ENCODE measurements at regions not wholly inside any gene's neighbourhood (a gene's known extent, or its start where the extent isn't known, plus 50 kb on each side); places are given as distances from the start of the nearest gene placed in this dataset.
"Not testable (repeated sequence)": the region's sequence is repeated elsewhere in the genome, so short reads cannot be mapped to it uniquely, and the experiment has no call there.

DNA sequence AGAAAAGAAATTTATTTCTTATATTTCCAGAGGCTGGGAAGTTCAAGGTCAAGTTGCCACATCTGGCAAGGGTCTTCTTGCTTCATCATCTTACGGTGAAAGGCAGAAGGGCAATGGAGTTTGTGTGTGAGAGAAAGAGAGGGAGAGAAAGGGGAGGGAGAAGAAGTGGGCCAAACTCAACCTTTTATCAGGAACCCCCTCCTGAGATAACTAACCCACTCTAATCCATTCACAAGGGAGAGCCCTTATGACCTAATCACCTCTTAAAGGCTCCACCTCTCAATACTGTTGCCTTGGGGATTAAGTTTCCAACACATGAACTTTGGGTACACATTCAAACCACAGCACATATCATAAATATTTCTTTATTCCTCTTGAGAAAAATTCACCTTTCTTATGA lies 203.3 kb upstream of the FAM241A start:
- DNase-seq, result no peak

DNA sequence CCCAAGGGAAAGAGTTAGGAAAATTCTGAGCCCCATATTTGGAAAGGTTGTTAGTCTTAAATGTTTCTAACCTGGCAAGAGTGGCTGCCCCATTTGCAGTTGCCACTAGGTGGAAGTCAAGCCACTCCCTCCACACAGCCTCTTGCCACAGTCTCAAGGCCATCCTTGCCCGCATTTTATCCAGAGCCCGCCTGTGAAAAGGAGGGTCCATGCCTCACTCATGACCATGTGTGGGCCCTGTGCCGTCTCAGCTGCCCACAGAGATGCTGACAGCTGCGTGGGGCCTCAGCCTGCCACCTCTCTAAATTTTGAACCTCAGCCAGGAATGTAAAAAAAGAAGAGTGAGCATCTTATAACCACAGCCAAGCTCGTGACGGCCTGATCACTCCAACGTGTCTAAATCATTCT lies 201.5 kb upstream of the FAM241A start:
- peak; percentile 34 to 60 for DNase-seq

DNA sequence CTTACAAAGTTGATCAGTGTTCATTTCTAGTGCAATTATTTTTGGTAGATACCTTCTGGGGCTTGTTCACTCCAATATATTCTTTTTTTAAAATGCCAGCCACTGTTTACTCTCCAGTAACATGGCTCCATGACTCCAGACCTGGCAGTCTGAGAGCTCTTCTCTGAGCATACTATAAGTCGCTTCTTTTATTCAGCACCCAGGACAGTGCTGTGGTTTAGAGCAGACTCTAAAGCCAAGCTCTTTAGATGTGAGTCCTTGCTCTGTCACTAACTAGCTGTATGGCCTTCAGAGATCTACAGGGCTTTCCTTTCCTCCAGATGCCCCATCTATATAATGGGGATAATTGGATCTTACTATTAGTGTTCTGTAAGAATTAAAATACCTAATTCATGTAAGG lies 200.2 kb upstream of the FAM241A start:
- DNase-seq, result no peak

DNA sequence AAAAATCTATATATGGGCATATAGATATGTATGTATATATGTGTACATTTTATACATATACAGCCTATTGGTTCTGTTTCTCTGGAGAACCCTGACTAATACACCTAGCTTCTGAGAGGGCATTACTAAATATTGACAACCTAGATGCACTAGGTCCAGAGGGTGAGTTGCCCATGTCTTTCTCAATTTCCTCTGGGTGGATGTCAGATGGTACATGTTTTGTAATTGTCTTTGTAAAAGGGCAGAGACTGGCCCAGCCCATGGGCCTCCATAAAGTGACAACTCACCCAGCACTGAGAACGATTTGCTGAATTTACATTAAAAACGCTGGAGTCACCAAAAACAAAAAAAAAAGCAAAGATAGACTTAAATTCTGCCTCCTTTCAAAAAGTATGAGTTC lies 198.5 kb upstream of the FAM241A start:
- no peak for DNase-seq

DNA sequence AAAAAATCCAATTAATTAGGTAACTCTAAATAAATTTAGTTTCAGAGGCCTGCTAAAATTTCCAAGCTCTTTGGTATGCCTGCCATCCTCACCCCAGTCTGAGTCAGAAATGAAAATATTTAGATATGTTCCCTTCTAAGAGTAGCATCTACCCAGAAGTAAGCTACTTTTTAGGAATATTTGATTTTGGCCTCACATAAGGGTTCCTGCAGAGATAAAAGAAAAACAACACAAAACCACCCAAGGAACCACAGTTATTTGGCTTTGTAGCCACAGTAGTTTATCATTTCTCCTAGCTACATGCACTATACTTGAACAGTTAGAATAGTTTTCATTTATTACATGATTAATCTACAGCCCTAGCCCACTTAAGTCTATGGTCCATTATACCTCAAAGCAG lies 192.6 kb upstream of the FAM241A start:
- DNase-seq, result no peak

DNA sequence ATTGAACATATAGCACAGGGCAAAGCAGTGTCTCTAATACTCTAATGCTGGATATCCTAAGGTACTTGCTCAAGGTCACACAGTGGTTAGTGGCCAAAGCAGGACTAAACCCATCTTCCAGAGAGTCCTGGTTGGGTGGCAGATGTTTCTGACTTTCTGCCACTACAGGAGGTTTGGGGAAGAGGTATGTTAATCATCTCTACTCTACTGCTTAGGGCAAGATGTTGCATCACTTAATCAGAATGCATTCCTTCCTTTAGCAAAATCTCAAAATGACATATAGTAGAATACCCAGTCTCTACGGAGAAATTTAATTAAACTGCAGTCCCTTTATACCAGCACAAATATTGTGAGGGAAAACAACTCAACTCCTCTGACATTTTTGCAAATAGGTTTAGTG lies 190.7 kb upstream of the FAM241A start:
- DNase-seq, result no peak

DNA sequence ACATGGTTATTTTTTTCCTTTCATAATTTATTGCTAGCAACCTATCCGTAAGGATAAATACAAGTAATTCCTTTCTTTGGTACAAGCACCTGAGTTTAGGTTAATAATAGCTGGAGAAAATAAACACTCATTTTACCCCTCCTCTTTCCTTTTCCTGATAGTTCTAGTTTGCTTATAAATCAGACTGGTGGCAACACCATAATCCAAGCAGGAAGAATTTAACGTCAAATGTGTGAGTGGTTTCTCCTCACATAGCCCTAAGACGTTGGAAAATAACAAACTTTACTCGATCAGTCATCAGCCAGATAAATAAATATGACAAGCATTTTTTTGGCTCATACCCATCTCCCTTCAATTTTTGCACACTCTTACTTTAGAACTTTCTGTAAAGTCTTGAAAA lies 190.3 kb upstream of the FAM241A start:
- no peak for DNase-seq

DNA sequence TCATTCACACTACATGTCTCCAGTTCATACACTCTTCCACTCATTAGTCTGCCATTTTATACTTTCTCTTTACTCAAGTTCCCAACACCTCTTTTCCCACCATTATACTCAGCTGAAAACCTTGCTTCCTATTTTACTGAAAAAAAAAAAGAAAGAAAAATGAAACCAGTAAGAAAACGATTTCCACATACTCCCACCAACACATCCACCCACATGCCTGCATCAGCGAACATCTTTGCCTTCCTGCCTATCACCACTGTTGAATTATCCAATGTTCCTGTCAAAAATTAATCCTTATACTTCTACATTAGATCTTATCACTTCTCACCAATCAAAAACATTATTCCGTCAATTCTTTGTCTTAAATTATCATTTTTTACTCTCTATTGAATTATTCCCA lies 188.1 kb upstream of the FAM241A start:
- no peak for DNase-seq

DNA sequence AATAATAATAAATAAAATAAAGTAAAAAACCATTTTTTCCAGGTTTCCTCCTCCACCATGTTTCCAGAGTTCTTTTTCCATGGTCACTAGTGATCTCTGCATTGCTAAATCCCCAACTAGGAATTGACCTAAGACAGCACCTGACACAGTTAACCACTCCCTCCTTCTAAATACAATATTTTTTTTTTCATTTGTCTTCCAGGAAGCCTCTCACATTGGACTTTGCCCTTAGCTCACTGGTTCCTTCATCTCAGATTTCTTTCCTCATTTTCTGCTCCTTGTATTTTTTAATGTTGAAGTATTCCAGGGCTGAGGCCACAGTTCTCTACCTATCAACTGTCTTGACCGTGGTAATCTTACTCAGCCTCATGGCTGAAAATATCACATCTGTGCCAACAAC lies 187.3 kb upstream of the FAM241A start:
- no peak for DNase-seq

DNA sequence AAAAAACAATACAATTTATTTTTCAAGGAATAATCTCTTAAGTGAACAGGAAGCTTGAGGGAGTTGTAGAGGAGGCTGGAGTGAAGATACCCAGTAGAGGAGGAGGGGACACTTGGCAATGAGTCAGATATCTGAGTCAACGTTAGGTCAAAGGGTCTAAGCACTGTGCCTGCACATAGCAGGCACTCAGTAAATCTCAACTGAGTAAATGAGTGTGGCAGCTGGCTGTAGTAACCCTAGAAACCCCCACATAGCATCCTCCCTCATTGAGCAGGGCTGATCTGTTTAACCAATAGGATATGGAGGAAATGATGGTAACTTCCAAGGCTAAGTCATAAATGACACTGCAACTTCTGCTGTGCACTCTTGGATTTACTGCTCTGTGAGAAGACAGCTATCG lies 186.0 kb upstream of the FAM241A start:
- DNase-seq, result no peak

DNA sequence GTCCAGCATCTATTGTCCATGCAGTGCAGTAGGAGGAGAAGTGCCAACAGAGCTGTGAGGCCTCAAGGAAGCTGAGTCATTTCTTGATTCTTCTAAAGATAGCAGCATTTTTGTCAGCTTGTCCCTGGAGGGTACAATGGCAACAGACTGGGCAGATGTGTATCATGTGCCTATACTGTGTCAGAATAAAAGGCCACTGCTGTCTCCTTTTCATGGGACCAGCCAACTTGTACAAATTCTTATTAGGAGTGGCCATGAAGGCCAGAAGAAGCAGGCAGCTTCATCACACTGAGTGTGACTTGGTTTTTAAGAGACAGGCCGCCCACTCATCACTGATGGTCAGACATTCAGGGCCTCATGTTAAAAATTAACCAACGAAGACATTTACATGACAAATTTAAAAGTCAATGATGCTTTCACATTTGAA lies 185.0 kb upstream of the FAM241A start:
- no peak for DNase-seq

DNA sequence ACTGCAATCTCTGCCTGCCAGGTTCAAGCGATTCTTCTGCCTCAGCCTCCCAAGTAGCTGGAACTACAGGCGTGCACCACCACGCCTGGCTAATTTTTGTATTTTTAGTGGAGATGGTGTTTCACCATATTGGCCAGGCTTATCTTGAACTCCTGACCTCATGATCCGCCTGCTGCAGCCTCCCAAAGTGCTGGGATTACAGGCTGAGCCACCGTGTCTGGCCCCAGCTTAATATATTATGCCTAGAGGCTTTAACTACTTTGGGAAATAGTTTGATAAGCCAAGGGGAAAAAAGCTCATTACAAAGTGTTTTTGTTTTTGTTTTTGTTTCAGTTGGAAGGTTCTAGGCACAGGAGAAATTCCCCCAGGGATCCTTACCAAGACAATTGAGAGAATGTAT lies 184.2 kb upstream of the FAM241A start:
- not testable (repeated sequence) for DNase-seq

DNA sequence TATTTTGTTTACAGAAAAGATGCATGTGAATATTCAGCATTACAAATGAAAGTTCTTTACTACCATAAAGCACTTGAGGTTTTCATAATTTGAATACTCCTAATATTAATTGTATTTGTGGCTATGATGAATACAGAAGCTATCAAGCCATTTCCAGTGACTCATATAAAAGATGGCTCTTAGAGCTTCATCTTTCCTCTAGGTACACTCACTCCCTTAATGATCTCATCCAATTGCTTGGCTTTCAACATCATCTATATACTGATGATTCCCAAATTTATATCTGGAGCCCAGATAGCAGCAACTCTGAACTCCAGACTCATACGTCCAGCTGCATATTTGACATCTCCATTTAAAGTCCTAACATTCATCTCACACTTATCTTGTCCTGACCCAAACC lies 183.4 kb upstream of the FAM241A start:
- DNase-seq, result no peak

DNA sequence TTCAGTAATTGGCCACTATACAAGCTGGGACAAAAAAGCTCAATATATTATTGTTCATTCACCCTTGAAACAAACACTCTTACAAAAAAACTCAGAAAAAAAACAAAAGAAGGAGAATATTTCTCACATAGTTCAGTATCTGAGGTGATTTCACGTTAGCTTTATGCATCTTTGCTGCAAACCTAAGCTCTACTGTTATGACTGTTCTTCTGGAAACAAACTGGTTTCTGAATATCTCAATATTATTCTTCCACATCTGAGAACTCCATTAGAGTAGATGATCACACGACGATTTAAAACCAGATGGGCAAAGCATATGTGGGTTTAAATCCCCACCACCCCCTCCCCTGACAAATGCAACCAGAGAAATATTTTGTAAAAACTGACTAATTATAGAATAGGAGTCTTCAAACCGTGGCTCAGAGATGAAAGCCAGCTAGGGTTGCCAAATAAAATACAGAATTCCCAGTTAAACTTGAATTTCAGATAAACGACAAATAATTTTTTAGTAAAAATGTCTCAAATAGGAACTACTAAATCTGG lies 182.0 kb upstream of the FAM241A start:
- no peak for DNase-seq

DNA sequence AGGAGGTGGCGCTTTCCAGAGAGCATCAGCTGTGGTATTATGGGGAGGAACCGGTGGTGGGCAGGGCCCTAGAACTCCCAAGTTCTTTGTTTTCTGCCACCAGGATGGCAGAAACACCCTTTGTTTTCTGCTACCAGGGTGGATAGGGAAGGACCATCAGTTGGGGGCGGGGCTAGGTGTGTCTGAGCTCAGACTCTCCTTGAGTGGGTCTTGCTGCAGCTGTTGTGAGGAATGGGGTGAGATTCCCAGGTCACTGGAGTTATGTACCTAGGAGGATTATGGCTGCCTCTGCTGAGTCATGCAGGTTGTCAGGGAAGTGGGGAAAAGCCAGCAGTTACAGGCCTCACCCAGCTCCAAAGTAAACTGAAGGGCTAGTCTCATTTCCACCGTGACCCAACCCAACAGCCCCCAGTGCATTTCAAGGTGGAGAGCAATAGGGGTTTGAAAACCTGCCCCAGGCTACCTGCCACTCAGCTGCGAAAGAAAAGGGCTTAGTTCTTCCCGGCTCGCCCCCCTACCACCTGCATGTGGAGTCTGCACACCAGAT lies 167.8 kb upstream of the FAM241A start:
- DNase-seq, result no peak

DNA sequence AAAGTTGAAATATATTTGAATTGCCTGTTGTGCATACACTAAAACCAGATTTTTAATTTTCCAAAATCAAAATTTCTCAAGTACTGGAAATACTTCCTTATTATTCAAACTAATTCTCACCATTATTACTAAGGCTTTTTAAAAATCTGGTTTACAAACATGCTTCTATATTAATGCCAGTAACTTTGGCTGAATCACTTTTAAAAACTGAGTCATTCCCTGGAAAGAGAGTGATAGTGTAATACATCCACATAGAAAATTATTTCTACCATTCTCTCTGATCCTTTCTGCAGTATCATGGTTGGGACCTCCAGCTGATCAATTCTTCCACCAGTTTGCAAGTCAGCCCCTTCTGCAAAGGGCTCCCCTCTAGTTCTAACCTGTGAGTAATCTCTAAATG lies 165.3 kb upstream of the FAM241A start:
- no peak for DNase-seq

DNA sequence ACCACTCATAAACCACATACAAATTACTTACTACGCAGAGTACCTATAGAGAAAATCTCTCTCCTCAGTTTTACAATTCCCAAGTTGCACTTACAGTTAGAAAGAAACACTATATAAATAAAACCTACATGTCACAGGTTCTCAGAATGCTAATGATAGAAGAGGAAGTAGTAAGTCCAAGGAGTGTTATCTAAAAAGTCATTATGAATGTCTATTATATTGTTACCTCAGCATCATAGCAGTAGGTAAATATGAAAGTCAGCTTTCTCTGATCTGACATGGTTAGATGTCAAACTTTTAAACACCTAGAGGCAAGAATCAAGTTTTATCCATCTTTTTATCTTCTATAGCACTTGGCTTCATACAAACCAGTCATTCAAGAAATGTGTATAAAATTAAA lies 163.2 kb upstream of the FAM241A start:
- no peak for DNase-seq

DNA sequence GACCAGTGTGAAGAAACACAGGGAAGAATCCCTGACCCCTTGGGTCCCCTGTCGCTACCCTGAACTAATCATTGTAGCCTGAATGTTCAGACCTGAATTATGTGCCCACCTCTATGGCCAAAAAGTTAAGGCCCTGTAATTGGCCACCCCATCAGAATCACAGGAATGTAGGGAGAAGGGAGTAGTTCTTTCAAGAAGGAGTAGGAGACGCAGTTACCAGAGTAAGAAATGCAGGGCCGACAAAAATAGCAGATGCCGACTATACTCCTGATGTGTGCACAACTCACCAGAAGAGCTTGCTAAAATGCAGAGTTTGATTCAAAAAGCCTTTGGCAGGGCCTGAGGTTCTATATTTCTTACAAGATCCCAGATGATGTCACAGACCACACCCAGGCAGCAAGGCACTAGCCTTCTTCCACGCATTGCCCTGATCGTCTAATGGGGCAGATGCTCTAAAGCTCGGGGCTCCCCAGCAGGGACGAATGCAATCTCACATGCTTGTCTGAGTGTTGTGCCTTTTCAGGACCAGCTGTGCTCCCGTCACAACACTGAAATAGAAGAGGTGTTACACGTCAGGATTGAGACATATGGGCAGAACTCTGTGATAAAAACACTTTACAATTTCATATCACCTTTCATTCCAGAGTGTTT lies 161.0 kb upstream of the FAM241A start:
- DNase-seq, result no peak

DNA sequence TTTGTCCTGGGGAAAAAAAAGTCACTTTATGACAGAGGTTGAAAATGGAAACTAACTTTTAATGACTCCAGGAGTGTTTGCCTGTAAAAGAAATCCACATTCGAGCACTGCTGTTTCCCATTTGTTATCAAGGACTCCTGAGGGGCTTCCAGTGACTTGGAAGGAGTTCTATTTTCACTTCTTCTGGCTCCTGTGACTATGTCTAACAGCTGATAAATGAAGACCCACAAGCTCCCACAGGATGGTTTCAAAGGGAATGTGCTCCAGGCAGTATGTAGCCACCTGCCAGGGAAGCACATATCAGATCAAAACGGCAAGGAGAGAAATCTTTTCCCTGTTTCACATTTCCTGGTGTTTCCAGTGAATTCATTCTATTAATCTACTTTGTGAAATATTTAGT lies 159.8 kb upstream of the FAM241A start:
- no peak for DNase-seq

DNA sequence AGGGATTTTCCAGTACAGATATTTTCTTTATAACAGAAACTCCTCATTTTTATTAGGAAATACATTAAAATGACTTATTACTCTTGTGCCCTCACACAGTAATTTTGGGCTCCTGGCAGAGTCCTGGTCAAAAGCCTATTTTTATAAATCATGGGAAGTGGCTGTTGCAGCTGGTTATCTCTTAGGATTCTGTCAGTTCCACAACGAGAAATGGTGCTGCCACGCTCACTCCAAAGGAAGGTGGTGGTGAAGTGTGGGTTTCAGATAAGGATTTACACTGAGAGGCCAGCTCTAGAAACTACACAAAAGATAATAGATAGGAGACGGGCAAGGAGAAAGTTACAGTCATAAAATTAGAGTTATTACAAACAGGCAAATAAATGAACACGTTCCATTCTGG lies 159.2 kb upstream of the FAM241A start:
- DNase-seq, result no peak

DNA sequence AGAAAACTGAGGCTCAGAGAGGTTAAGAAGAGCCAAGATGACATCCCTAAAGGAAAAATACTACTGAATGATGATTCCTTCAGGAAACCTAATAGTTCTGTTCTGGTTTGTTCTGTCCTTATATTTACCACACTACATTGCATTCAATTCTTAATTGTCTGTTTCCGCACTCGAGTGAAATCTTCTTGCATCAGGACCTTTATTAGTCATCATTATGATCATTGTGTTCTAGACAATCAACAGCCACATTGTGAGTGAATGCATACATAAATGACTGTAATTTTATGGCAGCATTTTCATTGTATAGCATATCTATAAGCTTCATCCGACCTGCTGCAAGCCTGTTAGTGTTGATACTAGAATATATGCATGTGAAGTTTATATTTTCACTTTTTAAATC lies 156.7 kb upstream of the FAM241A start:
- peak; percentile 3 for DNase-seq

DNA sequence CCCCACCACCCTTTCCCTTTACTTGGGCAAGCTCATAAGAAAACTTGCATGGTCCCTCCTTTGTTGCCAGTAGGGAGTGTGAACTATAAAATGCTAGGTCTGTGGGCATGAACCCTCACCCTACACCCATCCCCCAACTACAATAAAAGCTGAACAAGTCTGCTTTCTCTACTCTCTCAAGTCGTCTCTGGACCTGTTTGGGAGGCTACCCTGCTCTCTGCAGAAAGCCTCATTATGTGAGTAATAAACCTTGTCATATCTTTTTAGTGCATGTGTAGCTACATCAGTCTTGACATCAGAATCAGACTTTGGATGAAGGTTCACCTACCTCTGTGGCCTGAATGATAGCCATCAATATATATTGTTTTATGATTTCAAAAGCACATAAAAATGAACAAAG lies 155.4 kb upstream of the FAM241A start:
- DNase-seq, result no peak

DNA sequence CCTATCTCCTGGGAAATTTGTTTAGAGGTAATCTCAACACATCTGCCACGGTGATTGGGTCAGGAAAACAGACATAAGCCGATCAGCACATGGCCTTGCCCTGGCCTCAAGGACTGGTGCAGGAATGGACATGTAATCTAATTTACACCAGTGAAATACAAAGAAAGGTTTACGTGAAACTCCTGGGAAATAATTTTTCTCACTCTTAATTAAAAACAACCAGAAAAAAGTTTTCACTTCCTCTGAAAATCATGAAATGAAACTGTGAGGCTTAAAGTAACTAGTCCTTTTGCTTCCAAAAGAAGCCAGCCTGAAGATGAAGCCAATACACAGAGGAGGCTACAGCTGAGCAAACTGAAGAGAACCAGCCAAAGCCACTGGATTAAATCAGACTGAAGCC lies 154.1 kb upstream of the FAM241A start:
- no peak for DNase-seq

DNA sequence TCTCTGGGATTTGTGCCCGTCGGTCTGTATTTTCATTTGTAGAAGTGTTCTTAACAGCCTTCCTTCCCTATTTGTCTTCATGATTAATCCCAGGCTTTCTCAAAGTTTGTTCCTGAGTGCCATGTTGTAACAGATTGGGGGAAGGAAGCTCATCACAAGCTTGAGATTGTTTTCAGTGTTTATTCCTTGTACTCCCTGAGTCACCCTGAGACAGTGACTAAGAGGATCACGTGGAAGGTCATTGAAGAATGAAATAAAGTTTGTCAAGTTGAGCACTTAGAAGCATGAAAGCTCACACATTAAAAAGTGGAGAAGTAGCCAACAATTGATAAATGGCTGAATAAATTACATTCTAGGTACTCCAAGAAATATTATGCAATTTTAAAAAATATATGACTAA lies 153.5 kb upstream of the FAM241A start:
- DNase-seq, result no peak
